Neural cell (in vitro differentiated cells): ENCODE measurements at regions not wholly inside any gene's neighbourhood (a gene's known extent, or its start where the extent isn't known, plus 50 kb on each side); places are given as distances from the start of the nearest gene placed in this dataset.
A peak's percentile ranks its signal among the peaks of the same experiment; 100 is the strongest.

Experiments
- H2AFZ ChIP-seq: fragments of 200-600, 300-800 bp; sonication (generic), shearing (Covaris generic); 2 replicates; pipeline ENCODE4 v1.6.0; 2014; ENCODE audit warnings: low read depth, mild to moderate bottlenecking, antibody characterized with exemption, low read length, moderate library complexity
- H3F3A ChIP-seq: fragments of 200-600 bp; shearing (Covaris generic); 2 replicates; pipeline ENCODE4 v1.6.1; 2016; ENCODE audit warnings: mild to moderate bottlenecking, moderate library complexity, mixed read lengths, antibody characterized with exemption, low read length; ENCODE audit not compliant: insufficient read depth, poor library complexity, severe bottlenecking
- H3K27ac ChIP-seq: fragments of 200-600, 300-800 bp; sonication (generic), shearing (Covaris generic); 2 replicates; pipeline ENCODE4 v1.5.1; 2014; ENCODE audit warnings: mild to moderate bottlenecking, low read length, moderate library complexity
- H3K27me3 ChIP-seq: fragments of 300-800, 200-600 bp; sonication (generic), shearing (Covaris generic); 2 replicates; pipeline ENCODE4 v1.6.0; 2014; ENCODE audit warnings: mild to moderate bottlenecking, low read depth, low read length, moderate library complexity; ENCODE audit not compliant: insufficient read depth
- H3K36me3 ChIP-seq: fragments of 300-800, 200-600 bp; sonication (generic), shearing (Covaris generic); 2 replicates; pipeline ENCODE4 v1.5.1; 2014; ENCODE audit warnings: mild to moderate bottlenecking, antibody characterized with exemption, low read length, moderate library complexity; ENCODE audit not compliant: insufficient read depth
- H3K4me2 ChIP-seq: fragments of 300-800, 200-600 bp; sonication (generic), shearing (Covaris generic); 2 replicates; pipeline ENCODE4 v1.6.0; 2014; ENCODE audit warnings: mild to moderate bottlenecking, low read length
- H3K4me3 ChIP-seq: fragments of 300-800, 200-600 bp; sonication (generic), shearing (Covaris generic); 2 replicates; pipeline ENCODE4 v1.5.1; 2014; ENCODE audit warnings: mild to moderate bottlenecking, low read length, moderate library complexity
- H3K79me2 ChIP-seq: fragments of 200-600 bp; shearing (Covaris generic); replicated peaks from 2 replicates; pipeline ENCODE4 v1.6.0; 2014; ENCODE audit warnings: mild to moderate bottlenecking, low read length, moderate library complexity; ENCODE audit not compliant: insufficient read depth
- H3K9ac ChIP-seq: fragments of 300-800, 200-600 bp; sonication (generic), shearing (Covaris generic); 2 replicates; pipeline ENCODE4 v1.6.1; 2016; ENCODE audit warnings: mild to moderate bottlenecking, low read length, mixed read lengths
- H3K9me2 ChIP-seq: fragments of 200-600 bp; shearing (Covaris generic); 2 replicates; pipeline ENCODE4 v1.6.1; 2016; ENCODE audit warnings: mild to moderate bottlenecking, low read length, mixed read lengths; ENCODE audit not compliant: insufficient read depth
- H3K9me3 ChIP-seq: fragments of 200-600, 300-800 bp; sonication (generic), shearing (Covaris generic); 2 replicates; pipeline ENCODE4 v1.6.1; 2016; ENCODE audit warnings: mild to moderate bottlenecking, mixed run types, low read length, moderate library complexity, mixed read lengths
- H4K20me1 ChIP-seq: fragments of 200-600 bp; shearing (Covaris generic); 2 replicates; pipeline ENCODE4 v1.6.1; 2016; ENCODE audit warnings: mild to moderate bottlenecking, mixed run types; ENCODE audit not compliant: insufficient read depth
- CTCF ChIP-seq: fragments of 450-650 bp; IDR thresholded peaks from 2 replicates; pipeline ENCODE4 v1.5.1; 2014; ENCODE audit warnings: antibody characterized with exemption, mild to moderate bottlenecking, moderate library complexity; ENCODE audit not compliant: poor library complexity, severe bottlenecking
- EP300 ChIP-seq: fragments of 450-650 bp; conservative IDR thresholded peaks from 2 replicates; pipeline ENCODE4 v1.6.1; 2014; ENCODE audit warnings: antibody characterized with exemption, mild to moderate bottlenecking, moderate library complexity; ENCODE audit not compliant: poor library complexity, severe bottlenecking
- EZH2 ChIP-seq: fragments of 200-600, 300-800 bp; shearing (Covaris generic), sonication (generic); IDR thresholded peaks from 2 replicates; pipeline ENCODE4 v1.6.1; 2014; ENCODE audit warnings: antibody characterized with exemption, low read length, borderline replicate concordance, mild to moderate bottlenecking; ENCODE audit not compliant: insufficient read depth, poor library complexity, severe bottlenecking
- MXI1 ChIP-seq: fragments of 450-650 bp; conservative IDR thresholded peaks from 2 replicates; pipeline ENCODE4 v1.6.1; 2014; ENCODE audit warnings: antibody characterized with exemption, mild to moderate bottlenecking; ENCODE audit not compliant: poor library complexity, severe bottlenecking
- POLR2AphosphoS5 ChIP-seq: IDR thresholded peaks from 2 replicates; pipeline ENCODE4 v1.6.1; 2012
- RAD21 ChIP-seq: fragments of 450-650 bp; conservative IDR thresholded peaks from 2 replicates; pipeline ENCODE4 v1.6.1; 2014; ENCODE audit warnings: antibody characterized with exemption, mild to moderate bottlenecking, moderate library complexity
- SMC3 ChIP-seq: fragments of 450-650 bp; conservative IDR thresholded peaks from 2 replicates; pipeline ENCODE4 v1.6.1; 2014; ENCODE audit warnings: antibody characterized with exemption, mild to moderate bottlenecking, moderate library complexity; ENCODE audit not compliant: poor library complexity
- TAF1 ChIP-seq: IDR thresholded peaks from 2 replicates; pipeline ENCODE4 v1.6.1; 2012; ENCODE audit warnings: low read depth
- TF ChIP-seq, protein P1 (sequence below): IDR thresholded peaks from 2 replicates; pipeline ENCODE4 v1.6.1; 2012; ENCODE audit warnings: borderline replicate concordance

GRCh38 chr18:67278984-67279383, 237.5 kb downstream of the DSEL start:
- H3F3A ChIP-seq, result no peaks in the 10 kb centered on the region
- H3K9me3 ChIP-seq, result no peaks in the 10 kb centered on the region
- H3K36me3 ChIP-seq, result no peaks in the 10 kb centered on the region
- no peaks in the 10 kb centered on the region for H4K20me1 ChIP-seq
- no peak overlapping the region for H2AFZ ChIP-seq
- no peak for TF ChIP-seq POLR2AphosphoS5
- TF ChIP-seq, protein P1, sequence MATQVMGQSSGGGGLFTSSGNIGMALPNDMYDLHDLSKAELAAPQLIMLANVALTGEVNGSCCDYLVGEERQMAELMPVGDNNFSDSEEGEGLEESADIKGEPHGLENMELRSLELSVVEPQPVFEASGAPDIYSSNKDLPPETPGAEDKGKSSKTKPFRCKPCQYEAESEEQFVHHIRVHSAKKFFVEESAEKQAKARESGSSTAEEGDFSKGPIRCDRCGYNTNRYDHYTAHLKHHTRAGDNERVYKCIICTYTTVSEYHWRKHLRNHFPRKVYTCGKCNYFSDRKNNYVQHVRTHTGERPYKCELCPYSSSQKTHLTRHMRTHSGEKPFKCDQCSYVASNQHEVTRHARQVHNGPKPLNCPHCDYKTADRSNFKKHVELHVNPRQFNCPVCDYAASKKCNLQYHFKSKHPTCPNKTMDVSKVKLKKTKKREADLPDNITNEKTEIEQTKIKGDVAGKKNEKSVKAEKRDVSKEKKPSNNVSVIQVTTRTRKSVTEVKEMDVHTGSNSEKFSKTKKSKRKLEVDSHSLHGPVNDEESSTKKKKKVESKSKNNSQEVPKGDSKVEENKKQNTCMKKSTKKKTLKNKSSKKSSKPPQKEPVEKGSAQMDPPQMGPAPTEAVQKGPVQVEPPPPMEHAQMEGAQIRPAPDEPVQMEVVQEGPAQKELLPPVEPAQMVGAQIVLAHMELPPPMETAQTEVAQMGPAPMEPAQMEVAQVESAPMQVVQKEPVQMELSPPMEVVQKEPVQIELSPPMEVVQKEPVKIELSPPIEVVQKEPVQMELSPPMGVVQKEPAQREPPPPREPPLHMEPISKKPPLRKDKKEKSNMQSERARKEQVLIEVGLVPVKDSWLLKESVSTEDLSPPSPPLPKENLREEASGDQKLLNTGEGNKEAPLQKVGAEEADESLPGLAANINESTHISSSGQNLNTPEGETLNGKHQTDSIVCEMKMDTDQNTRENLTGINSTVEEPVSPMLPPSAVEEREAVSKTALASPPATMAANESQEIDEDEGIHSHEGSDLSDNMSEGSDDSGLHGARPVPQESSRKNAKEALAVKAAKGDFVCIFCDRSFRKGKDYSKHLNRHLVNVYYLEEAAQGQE, result no peak
- no peak for TF ChIP-seq TAF1
- no peak for TF ChIP-seq CTCF
- TF ChIP-seq RAD21, result no peak
- TF ChIP-seq EP300, result no peak
- no peak for TF ChIP-seq EZH2
- no peak for TF ChIP-seq SMC3
- no peak for TF ChIP-seq MXI1
- H3K9me2 ChIP-seq, result no peaks in the 10 kb centered on the region
- H3K4me2 ChIP-seq, result no peak overlapping the region
- H3K9ac ChIP-seq, result no peak overlapping the region
- no peaks in the 10 kb centered on the region for H3K27me3 ChIP-seq
- no peak overlapping the region for H3K4me3 ChIP-seq
- no peak overlapping the region for H3K27ac ChIP-seq
- no peaks in the 10 kb centered on the region for H3K79me2 ChIP-seq

GRCh38 chr18:67276638-67277037, 239.9 kb downstream of the DSEL start:
- TF ChIP-seq EP300 (peak; percentile 35), POLR2AphosphoS5 (no peak)
- Histone ChIP-seq H3K79me2 (no peaks in the 10 kb centered on the region), H3K27ac (peak overlapping the region; percentile 22), H3F3A (no peaks in the 10 kb centered on the region), H3K9me2 (no peaks in the 10 kb centered on the region), H4K20me1 (no peaks in the 10 kb centered on the region), H2AFZ (no peak overlapping the region), H3K9ac (no peak overlapping the region), H3K27me3 (no peaks in the 10 kb centered on the region), H3K9me3 (no peaks in the 10 kb centered on the region), H3K4me3 (no peak overlapping the region), H3K36me3 (no peaks in the 10 kb centered on the region), H3K4me2 (no peak overlapping the region)

- H3K9me2 ChIP-seq, result no peaks in the 10 kb centered on the region
- H3K27ac ChIP-seq, result no peak overlapping the region
- no peaks in the 10 kb centered on the region for H3K27me3 ChIP-seq
- no peak overlapping the region for H3K4me3 ChIP-seq
- H3K9ac ChIP-seq, result no peak overlapping the region
- H3K9me3 ChIP-seq, result no peaks in the 10 kb centered on the region
- H3K79me2 ChIP-seq, result no peaks in the 10 kb centered on the region
- no peaks in the 10 kb centered on the region for H3F3A ChIP-seq
- H3K36me3 ChIP-seq, result no peaks in the 10 kb centered on the region
- no peak overlapping the region for H2AFZ ChIP-seq
- no peak for TF ChIP-seq POLR2AphosphoS5
- no peak for TF ChIP-seq EZH2
- TF ChIP-seq TAF1, result no peak
- TF ChIP-seq RAD21, result no peak
- TF ChIP-seq EP300, result no peak
- no peak for TF ChIP-seq MXI1
- TF ChIP-seq, protein P1, result no peak
- no peak for TF ChIP-seq SMC3
- TF ChIP-seq CTCF, result no peak
- no peaks in the 10 kb centered on the region for H4K20me1 ChIP-seq
- H3K4me2 ChIP-seq, result no peak overlapping the region
Observed at GRCh38 chr18:67273288-67273687, 243.2 kb downstream of the DSEL start.
